WTC11 (cell line): ENCODE measurements at regions not wholly inside any gene's neighbourhood (a gene's known extent, or its start where the extent isn't known, plus 50 kb on each side); places are given as distances from the start of the nearest gene placed in this dataset.

Experiments used
- AFF4 ChIP-seq: sonication (generic); formaldehyde crosslinking; IDR thresholded peaks from 2 replicates; pipeline ENCODE4 v1.8.1; 2023; ENCODE audit warnings: mild to moderate bottlenecking, missing genetic modification reagents, borderline replicate concordance
- ELF4 ChIP-seq: sonication (generic); formaldehyde crosslinking; IDR thresholded peaks from 2 replicates; pipeline ENCODE4 v1.8.1; 2022; ENCODE audit warnings: low read depth, mild to moderate bottlenecking, moderate library complexity, missing genetic modification reagents
- TF ChIP-seq, protein P1 (sequence below): fragments of 200-600 bp; IDR thresholded peaks from 2 replicates; pipeline ENCODE4 v1.8.0; 2022; ENCODE audit warnings: antibody characterized with exemption

DNA sequence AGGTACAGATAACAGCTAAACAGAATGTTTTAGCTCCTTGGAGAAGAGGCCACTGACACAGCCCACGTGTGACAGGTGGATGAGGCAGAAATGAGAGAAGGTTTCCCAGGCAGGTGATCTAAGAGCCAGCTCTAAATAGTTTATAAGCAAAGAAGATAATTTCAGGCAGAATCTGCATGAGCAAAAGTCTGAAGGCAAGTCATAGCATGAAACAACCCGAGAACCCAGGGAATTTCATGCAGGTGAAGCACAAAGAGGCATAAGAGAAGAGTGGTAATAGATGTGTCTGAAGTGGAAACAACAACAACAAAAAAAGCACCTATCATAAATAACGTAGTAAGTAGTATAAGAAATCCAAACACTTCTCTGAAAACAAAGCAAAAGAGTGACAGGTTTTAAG is 275.8 kb upstream of the CPEB2 start:
- TF ChIP-seq AFF4 (CRISPR knock-in tag): no peak
- TF ChIP-seq, protein P1, sequence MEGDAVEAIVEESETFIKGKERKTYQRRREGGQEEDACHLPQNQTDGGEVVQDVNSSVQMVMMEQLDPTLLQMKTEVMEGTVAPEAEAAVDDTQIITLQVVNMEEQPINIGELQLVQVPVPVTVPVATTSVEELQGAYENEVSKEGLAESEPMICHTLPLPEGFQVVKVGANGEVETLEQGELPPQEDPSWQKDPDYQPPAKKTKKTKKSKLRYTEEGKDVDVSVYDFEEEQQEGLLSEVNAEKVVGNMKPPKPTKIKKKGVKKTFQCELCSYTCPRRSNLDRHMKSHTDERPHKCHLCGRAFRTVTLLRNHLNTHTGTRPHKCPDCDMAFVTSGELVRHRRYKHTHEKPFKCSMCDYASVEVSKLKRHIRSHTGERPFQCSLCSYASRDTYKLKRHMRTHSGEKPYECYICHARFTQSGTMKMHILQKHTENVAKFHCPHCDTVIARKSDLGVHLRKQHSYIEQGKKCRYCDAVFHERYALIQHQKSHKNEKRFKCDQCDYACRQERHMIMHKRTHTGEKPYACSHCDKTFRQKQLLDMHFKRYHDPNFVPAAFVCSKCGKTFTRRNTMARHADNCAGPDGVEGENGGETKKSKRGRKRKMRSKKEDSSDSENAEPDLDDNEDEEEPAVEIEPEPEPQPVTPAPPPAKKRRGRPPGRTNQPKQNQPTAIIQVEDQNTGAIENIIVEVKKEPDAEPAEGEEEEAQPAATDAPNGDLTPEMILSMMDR: no peak
- no peak for TF ChIP-seq ELF4 (CRISPR knock-in tag)
